Tibial artery (tissue), 4 donors: ENCODE measurements at regions not wholly inside any gene's neighbourhood (a gene's known extent, or its start where the extent isn't known, plus 50 kb on each side); places are given as distances from the start of the nearest gene placed in this dataset.

Experiments used
- DNase-seq, 2 donors: peaks; one replicate each; pipeline ENCODE4 v3.0.0-alpha.2; 2019
- H3K27ac ChIP-seq, 2 donors: fragments of 200-600 bp; sonication (generic) in 1 of 2; 1 replicate in 1 of 2; 2 replicates in 1 of 2; pipeline ENCODE4 v1.5.1; 2018 to 2019; ENCODE audit warnings: mild to moderate bottlenecking in 1 of 2
- H3K27me3 ChIP-seq, 2 donors: fragments of 200-600 bp; sonication (generic) in 1 of 2; one replicate each; pipeline versions ENCODE4 v1.5.1 to v1.6.0; 2016 to 2019
- H3K36me3 ChIP-seq, 3 donors: fragments of 200-600 bp; sonication (generic) in 2 of 3; one replicate each; pipeline ENCODE4 v1.5.1; 2016 to 2019; ENCODE audit warnings: mild to moderate bottlenecking in 2 of 3
- H3K4me1 ChIP-seq, 4 donors: fragments of 200-600 bp; sonication (generic) in 2 of 4; 1 replicate in 3 of 4; 2 replicates in 1 of 4; pipeline ENCODE4 v1.5.1; 2016 to 2019
- H3K4me3 ChIP-seq, 2 donors: fragments of 200-600 bp; sonication (generic) in 1 of 2; 1 replicate in 1 of 2; 2 replicates in 1 of 2; pipeline ENCODE4 v1.5.1; 2018 to 2019; ENCODE audit warnings: mild to moderate bottlenecking in 2 of 2
- H3K9me3 ChIP-seq, 3 donors: fragments of 200-600 bp; sonication (generic) in 1 of 3; one replicate each; pipeline ENCODE4 v1.5.1; 2016 to 2019
- intact Hi-C: fragments of 100-400 bp; cut with DNase I; formaldehyde crosslinking; loops from one replicate; pipeline ENCODE4 v1.15.0; 2023; ENCODE audit warnings: low total_unique reads
- TF ChIP-seq, protein P1 (sequence below), 2 experiments: fragments of 200-600 bp in 1 of 2; fragments of 450-650 bp in 1 of 2; IDR thresholded peaks; one replicate each; pipeline ENCODE4 v1.5.1; 2017 to 2019; ENCODE audit warnings: antibody characterized with exemption in 2 of 2, mild to moderate bottlenecking in 1 of 2, moderate library complexity in 1 of 2

DNA sequence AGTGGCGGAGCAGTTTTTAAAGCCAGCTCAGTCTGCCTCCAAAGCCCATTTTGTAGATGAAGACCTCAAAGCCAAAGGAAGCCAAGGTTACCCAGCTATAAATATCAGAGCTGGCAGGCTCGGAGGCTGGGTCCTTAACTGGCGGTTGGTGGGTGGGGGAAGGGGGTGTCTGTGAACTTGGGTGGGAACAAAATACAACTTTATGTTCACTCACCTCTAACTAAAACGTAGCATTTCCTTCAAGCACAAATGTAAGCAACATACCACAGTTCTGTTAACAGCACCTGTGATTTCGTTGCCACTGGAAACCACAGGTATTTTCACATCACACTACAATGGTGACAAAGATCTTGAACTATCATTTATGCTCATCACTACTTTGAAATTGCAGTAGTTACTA lies 99.7 kb upstream of the SYT13 start:
- intact Hi-C loops, result no loop called here
- Histone ChIP-seq H3K27ac (no peak overlapping the region), H3K36me3 (no peaks in the 10 kb centered on the region), H3K9me3 (no peaks in the 10 kb centered on the region), H3K4me1 (peaks cover 0 to 18% (median 4%) of the 10 kb centered on the region in 4 donors), H3K4me3 (no peak overlapping the region), H3K27me3 (peaks cover 0 to 27% of the 10 kb centered on the region in 2 donors)
- no peak for DNase-seq
- TF ChIP-seq, protein P1, sequence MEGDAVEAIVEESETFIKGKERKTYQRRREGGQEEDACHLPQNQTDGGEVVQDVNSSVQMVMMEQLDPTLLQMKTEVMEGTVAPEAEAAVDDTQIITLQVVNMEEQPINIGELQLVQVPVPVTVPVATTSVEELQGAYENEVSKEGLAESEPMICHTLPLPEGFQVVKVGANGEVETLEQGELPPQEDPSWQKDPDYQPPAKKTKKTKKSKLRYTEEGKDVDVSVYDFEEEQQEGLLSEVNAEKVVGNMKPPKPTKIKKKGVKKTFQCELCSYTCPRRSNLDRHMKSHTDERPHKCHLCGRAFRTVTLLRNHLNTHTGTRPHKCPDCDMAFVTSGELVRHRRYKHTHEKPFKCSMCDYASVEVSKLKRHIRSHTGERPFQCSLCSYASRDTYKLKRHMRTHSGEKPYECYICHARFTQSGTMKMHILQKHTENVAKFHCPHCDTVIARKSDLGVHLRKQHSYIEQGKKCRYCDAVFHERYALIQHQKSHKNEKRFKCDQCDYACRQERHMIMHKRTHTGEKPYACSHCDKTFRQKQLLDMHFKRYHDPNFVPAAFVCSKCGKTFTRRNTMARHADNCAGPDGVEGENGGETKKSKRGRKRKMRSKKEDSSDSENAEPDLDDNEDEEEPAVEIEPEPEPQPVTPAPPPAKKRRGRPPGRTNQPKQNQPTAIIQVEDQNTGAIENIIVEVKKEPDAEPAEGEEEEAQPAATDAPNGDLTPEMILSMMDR (IDR thresholded peaks at IDR 0.05), result no peak

DNA sequence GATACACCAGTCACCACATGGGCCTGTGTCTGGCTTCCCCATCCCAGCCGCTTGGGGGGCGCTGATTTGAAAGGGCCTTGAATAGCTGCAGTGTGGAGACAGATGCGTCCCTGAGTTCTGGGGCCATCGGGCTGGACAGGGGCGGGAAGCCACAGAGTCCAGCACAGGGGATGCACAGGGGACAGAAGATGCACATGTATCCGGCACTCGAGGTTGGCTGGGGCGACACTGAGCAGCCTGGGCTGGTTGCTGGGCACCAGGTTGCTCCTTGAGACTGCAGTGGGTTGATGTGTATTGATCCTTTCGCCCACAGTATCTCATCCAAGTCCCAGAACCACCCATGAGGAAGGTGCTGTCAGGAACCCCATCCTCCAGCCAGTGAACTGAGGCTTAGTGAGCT lies 99.3 kb upstream of the SYT13 start:
- peaks cover 0 to 18% (median 4%) of the 10 kb centered on the region in 4 donors for H3K4me1 ChIP-seq
- H3K27me3 ChIP-seq, result peaks cover 0 to 23% of the 10 kb centered on the region in 2 donors
- no peak overlapping the region for H3K4me3 ChIP-seq
- H3K36me3 ChIP-seq, result no peaks in the 10 kb centered on the region
- TF ChIP-seq, protein P1 (IDR thresholded peaks at IDR 0.05), result no peak
- intact Hi-C loops, result no loop called here
- H3K27ac ChIP-seq, result no peak overlapping the region
- no peaks in the 10 kb centered on the region for H3K9me3 ChIP-seq
- DNase-seq, result no peak

DNA sequence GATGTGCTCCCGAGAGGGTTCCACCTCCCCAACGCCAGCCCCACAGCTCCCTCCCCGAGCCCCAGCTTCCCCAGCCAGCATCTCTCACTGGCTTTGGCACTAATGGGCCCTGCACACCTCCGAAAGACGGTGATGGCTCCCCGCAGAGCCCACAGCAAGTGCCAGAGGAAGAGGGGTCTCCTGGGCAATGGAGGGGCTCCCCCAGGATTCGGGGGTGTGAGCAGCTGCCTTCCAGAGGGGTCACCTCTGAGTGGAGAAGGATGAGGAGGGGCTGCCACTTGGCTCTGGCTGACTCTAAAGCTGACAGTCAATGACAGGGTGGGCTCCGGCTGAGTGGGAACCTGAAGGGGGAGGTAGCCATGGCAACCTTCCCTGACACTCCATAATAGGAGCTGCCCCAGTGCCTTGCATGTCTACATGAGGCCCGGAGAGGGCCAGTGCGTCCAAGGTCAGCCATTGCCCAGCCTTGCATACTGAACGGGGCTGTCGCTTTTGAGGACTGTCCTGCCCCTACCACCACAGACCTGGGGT lies 98.6 kb upstream of the SYT13 start:
- intact Hi-C loops, result no loop called here
- no peak for DNase-seq
- H3K27ac ChIP-seq, result no peak overlapping the region
- TF ChIP-seq, protein P1 (IDR thresholded peaks at IDR 0.05), result no peak
- H3K4me3 ChIP-seq, result no peak overlapping the region
- H3K9me3 ChIP-seq, result no peaks in the 10 kb centered on the region
- H3K27me3 ChIP-seq, result peaks cover 0 to 22% of the 10 kb centered on the region in 2 donors
- no peaks in the 10 kb centered on the region for H3K36me3 ChIP-seq
- peaks cover 0 to 18% (median 4%) of the 10 kb centered on the region in 4 donors for H3K4me1 ChIP-seq

DNA sequence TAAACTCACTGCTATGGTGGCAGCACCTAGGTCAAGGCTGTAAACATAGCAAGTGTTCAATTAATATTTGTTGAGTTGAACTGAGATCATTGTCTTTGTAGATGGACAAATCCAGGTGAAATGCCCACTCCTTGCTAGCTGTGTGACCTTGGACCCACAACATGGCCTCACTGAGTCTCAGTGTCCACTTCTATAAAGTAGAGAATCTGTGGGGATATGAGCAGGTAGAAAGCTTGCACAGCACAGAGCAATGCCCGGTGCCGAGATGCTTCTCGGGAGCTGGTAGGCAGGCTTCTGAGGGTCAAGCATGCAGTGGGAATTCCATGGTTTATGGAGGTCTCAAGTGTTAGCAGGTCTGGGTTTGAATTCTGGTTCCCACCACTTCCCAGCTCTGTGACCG lies 97.9 kb upstream of the SYT13 start:
- Histone ChIP-seq H3K9me3 (no peaks in the 10 kb centered on the region), H3K36me3 (no peaks in the 10 kb centered on the region), H3K4me1 (peaks cover 0 to 18% (median 4%) of the 10 kb centered on the region in 4 donors), H3K4me3 (no peak overlapping the region), H3K27me3 (peaks cover 0 to 22% of the 10 kb centered on the region in 2 donors), H3K27ac (no peak overlapping the region)
- intact Hi-C loops, result no loop called here
- TF ChIP-seq, protein P1 (IDR thresholded peaks at IDR 0.05), result no peak
- no peak for DNase-seq

DNA sequence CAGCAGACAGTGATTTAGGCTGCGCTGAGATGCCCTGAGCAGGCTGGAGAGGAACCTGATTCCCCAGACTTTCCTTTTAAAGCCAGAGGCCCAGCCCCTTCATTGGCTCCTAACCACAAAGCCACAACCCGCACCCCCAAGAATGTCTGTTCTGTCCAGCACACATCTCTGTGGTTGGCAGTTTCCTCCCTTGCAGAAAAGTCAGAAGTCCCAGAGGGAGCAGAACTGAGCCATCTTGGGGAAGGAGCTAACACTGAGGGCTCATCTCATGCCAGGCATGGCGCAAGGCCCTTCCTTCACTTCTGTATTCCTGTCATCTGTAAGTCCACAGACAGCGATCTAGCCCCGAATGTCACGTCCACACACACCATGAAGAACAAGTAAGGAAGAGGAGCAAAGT lies 97.1 kb upstream of the SYT13 start:
- Histone ChIP-seq H3K4me3 (no peak overlapping the region), H3K4me1 (peaks cover 0 to 16% (median 4%) of the 10 kb centered on the region in 4 donors), H3K27ac (no peak overlapping the region), H3K27me3 (peaks cover 0 to 24% of the 10 kb centered on the region in 2 donors), H3K36me3 (no peaks in the 10 kb centered on the region), H3K9me3 (no peaks in the 10 kb centered on the region)
- no peak for DNase-seq
- intact Hi-C loops, result no loop called here
- TF ChIP-seq, protein P1 (IDR thresholded peaks at IDR 0.05), result no peak
